ENCODE measurements at regions not wholly inside any gene's neighbourhood (a gene's known extent, or its start where the extent isn't known, plus 50 kb on each side); places are given as distances from the start of the nearest gene placed in this dataset.
"Not testable (repeated sequence)": the region's sequence is repeated elsewhere in the genome, so short reads cannot be mapped to it uniquely, and the experiment has no call there.

GRCh38 chr19:28103921-28104320 lies 1109.0 kb downstream of the UQCRFS1 start:
- DNase-seq (ENCODE audit: low read depth in 2 of 2), result no peak

GRCh38 chr19:28084659-28085157 lies 1128.2 kb downstream of the UQCRFS1 start:
- DNase-seq (ENCODE audit: low read depth in 2 of 2), result not testable (repeated sequence)

GRCh38 chr19:28076628-28077027 lies 1136.3 kb downstream of the UQCRFS1 start:
- DNase-seq (ENCODE audit: low read depth in 2 of 2), result no peak

DNA sequence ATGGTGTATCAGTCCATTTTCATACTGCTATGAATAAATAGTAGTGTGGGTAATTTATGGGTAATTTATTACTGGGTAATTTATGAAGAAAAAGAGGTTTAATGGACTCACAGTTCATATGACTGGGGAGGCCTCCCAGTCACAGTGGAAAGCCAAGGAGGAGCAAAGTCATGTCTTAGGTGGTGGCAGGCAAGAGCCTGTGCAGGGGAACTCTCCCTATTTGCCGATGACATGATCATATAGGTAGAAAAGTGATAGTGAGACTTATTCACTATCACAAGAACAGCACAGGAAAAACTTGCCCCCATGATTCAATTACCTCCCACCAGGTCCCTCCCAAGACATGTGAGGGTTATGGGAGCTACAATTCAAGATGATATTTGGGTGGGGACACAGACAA lies 1137.7 kb downstream of the UQCRFS1 start:
- DNase-seq (ENCODE audit: low read depth in 2 of 2), result no peak

- no peak for DNase-seq (ENCODE audit: low read depth in 2 of 2)
Measured at GRCh38 chr19:28074773-28075172, 1138.2 kb downstream of the UQCRFS1 start.

DNA sequence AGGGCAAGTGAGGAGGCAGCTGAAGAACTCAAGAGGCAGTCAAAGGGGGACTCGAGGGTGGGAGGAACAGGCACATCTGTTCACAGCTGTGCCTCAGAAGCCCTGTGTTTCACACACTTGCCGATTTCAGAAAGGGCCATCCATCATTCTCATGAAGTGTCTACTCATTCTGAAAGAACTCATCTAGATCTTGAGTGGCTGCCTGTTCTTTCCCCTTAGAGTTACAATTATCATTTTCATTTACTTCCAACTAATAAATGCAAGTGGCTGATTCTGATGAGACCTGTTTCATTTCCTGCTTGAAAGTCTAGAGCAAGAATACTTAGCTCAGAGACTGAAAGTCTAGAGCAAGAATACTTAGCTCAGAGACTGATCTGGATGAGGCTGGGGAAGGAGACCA lies 1145.1 kb downstream of the UQCRFS1 start:
- DNase-seq (ENCODE audit: low read depth in 2 of 2), result no peak

DNA sequence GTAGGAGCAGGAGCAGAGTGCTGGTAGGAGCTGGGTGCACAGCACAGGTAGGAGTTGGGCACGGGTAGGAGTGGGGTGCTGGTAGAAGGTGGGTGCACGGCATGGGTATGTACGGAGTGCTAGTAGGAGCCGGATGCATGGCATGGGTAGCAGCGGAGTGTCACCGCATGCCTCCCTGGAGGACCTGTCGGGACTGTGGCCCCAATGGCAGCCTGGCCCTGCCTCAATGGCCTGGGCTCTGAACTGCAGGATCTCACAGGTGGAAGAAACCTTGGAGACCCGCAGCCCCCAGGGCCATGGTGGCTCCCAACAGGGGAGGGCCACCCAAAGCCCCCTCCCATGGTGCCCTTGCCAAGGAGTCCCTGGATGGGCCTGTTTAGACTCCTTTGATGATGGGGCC lies 1146.0 kb downstream of the UQCRFS1 start:
- DNase-seq (ENCODE audit: low read depth in 2 of 2), result no peak

DNA sequence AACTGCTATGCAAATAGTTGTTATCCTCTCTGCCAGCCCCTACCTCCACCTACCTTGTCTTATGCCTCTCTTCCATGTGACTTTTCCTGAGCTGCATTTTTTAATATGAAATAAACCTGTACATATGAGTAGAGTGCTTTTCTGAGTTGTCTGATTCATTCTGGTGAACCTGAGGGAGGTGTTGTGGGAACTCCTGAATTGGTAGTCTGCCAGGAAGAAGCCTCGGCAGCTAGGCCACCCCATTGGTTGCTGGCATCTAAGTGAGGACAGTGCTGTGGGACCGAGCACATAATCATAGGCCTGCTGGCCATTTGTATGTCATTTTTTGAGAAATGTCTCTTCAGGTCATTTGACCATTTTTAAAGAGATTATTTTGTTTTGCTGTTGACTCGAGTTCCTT lies 1146.8 kb downstream of the UQCRFS1 start:
- no peak for DNase-seq (ENCODE audit: low read depth in 2 of 2)

- DNase-seq (ENCODE audit: low read depth in 2 of 2), result no peak
Measured at GRCh38 chr19:28065026-28065425, 1147.9 kb downstream of the UQCRFS1 start.

DNA sequence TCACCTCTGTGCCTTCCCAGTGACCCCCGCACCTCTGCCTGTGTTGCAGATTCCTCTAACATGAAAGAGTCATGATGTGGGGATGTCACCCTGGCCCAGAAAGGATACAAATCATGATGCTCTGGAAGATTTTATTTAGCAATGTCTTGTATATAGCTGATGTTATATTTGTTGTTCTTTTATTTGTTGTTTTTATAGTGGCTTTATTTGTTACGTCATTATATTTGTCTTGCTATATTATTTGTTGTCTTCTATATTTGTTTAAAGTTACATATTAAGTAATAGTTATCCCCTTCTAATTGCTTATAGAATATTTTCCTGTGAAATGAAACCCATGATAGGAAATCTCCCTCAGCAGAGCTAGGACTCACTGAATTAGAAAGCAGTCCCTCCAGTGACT lies 1149.2 kb downstream of the UQCRFS1 start:
- DNase-seq (ENCODE audit: low read depth in 2 of 2), result no peak

GRCh38 chr19:28061111-28061510 lies 1151.8 kb downstream of the UQCRFS1 start:
- DNase-seq (ENCODE audit: low read depth in 2 of 2), result no peak

DNA sequence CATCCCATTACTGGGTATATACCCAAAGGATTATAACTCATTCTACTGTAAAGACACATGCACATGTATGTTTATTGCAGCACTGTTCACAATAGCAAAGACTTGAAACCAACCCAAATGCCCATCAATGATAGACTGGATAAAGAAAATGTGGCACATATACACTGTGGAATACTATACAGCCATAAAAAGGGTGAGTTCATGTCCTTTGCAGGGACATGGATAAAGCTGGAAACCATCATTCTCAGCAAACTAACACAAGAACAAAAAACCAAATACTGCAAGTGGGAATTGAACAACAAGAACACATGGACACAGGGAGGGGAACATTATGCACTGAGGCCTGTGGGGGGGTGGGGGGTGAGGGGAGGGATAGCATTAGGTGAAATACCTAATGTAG lies 1155.9 kb downstream of the UQCRFS1 start:
- DNase-seq (ENCODE audit: low read depth in 2 of 2), result not testable (repeated sequence)

DNA sequence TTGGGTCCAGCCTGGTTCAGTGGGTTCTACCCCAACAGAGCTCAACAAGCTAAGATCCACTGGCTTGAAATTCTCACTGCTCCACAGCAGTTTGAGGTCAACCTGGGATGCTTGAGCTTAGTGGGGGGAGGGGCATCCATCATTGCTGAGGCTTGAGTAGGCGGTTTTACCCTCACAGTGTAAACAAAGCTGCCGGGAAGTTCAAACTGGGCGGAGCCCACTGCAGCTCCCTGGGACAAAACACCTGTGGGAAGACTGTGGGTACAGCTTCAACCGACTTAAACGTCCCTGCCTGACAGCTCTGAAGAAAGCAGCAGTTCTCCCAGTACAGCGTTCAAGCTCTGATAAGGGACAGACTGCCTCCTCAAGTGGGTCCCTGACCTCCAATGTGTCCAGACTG lies 1161.9 kb downstream of the UQCRFS1 start:
- DNase-seq (ENCODE audit: low read depth in 2 of 2), result no peak

DNA sequence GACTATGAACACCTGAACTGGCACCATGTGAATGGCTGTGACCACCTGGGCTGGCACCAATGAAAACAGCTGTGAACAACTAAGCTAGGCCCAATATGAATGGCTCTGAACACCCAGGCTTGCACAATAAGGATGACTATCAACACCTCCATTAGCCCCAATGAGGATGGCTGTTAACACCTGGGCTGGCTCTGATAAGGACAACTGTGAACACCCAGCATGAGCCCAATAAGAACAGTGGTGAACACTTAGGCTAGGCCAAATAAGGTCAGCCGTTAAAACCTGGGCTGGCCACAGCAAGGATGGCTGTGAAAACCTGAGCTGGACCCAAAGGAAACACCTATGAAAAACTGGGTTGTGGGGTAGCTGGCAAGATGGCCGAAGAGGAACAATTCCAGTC lies 1163.1 kb downstream of the UQCRFS1 start:
- DNase-seq (ENCODE audit: low read depth in 2 of 2), result no peak

DNA sequence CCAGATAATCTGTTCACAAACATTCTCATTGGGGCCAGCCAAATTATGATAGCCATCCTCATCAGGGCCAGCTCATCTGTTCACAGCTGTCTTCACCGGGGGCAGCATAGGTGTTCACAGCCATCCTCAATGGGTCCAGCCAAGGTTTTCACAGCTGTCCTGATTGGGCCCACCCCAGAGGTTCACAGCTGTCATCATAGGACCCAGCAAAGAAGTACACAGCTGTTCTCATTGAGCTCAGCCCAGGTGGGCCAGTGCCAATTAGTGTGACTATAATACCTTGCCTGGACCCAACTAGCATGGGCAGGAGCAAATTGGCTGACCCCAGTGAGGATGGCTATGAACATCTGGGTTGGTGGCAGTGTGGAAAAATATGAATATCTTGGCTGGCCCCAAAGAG lies 1166.0 kb downstream of the UQCRFS1 start:
- DNase-seq (ENCODE audit: low read depth in 2 of 2), result no peak

DNA sequence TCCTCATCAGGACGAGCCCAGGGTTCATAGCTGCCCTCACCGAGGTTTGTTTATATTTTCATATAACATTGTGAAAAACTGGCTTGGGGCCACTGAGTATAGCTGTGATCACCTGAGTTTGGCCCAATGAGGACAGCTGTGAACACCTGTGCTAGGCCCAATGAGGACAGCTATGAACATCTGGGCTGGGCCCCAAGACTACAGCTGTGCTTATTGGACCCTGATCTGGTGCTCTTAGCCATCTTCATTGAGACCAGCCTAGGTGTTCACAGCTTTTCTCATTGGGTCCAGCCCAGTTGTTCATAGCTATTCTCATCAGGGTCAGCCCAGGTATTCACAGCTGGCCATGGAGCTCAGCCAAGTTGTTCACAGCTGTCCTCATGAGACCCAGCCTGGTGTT lies 1167.3 kb downstream of the UQCRFS1 start:
- DNase-seq (ENCODE audit: low read depth in 2 of 2), result no peak

- DNase-seq (ENCODE audit: low read depth in 2 of 2), result no peak
Measured at GRCh38 chr19:28044477-28044876, 1168.5 kb downstream of the UQCRFS1 start.

DNA sequence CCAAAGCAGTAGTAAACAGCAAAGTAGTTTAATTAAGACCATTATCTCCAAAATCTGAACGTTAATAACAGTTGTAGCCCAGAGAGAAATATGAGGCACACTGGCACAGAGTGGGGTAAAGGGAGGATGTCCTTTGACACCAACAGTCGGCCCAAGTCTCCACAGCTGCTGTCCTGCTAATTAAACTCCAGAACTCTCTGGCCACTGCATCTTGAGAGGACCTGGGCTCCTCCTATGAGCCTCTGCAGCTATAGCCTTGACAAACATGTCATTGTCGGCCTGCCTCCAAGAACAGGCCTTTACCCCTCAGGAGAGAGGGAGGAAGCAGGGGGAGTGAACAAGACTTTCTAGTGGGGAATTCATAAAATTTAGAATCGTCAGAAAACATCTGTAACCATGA lies 1170.4 kb downstream of the UQCRFS1 start:
- no peak for DNase-seq (ENCODE audit: low read depth in 2 of 2)

GRCh38 chr19:28039677-28040381 lies 1173.1 kb downstream of the UQCRFS1 start:
- DNase-seq (ENCODE audit: low read depth in 2 of 2), result no peak

DNA sequence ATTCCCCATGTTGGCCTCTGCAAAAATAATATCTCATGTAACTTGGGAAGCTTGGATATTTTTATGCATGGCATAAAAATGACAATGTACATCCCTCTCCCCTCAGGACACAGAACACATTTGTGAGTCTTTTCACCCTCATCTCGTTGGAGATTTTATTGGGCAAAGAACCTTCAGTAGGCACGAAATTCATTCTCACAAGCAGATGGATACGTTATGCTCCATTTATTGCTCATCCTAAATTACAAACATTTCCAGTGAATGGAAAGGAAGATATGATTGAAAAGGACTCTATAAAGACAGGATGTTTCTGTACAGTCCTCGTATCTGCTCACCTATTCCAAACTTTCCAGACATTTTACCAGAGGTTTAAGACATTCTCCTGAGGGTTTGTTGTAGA lies 1175.8 kb downstream of the UQCRFS1 start:
- no peak for DNase-seq (ENCODE audit: low read depth in 2 of 2)

GRCh38 chr19:28036486-28036885 lies 1176.5 kb downstream of the UQCRFS1 start:
- DNase-seq (ENCODE audit: low read depth in 2 of 2), result no peak

GRCh38 chr19:28034936-28035335 lies 1178.0 kb downstream of the UQCRFS1 start:
- DNase-seq (ENCODE audit: low read depth in 2 of 2), result no peak

- no peak for DNase-seq (ENCODE audit: low read depth in 2 of 2)
Measured at GRCh38 chr19:28028881-28029444, 1184.0 kb downstream of the UQCRFS1 start.

- DNase-seq (ENCODE audit: low read depth in 2 of 2), result no peak
Measured at GRCh38 chr19:28027116-28027515, 1185.8 kb downstream of the UQCRFS1 start.
